BJ (cell line): ENCODE measurements at regions not wholly inside any gene's neighbourhood (a gene's known extent, or its start where the extent isn't known, plus 50 kb on each side); places are given as distances from the start of the nearest gene placed in this dataset.

Source experiments
- CTCF ChIA-PET: fragments of 350-600 bp; formaldehyde crosslinking; extraction: SDS; loops from one replicate; lab custom pipeline; 2021; ENCODE audit warnings: antibody characterized with exemption, inconsistent platforms; lab: Yijun Ruan, JAX
- POLR2A ChIA-PET: fragments of 300-600 bp; sonication (Branson Sonifier 250); formaldehyde crosslinking; extraction: SDS; loops from one replicate; lab custom pipeline; 2021; ENCODE audit warnings: antibody characterized with exemption; lab: Charles Lee
- DNase-seq: peaks from one replicate; pipeline ENCODE4 v3.0.0-alpha.2; 2011; ENCODE audit warnings: low read depth
- H3K27me3 ChIP-seq: 2 replicates; pipeline ENCODE4 v1.6.0; 2011; ENCODE audit warnings: low read length; ENCODE audit not compliant: control insufficient read depth, insufficient read depth
- H3K36me3 ChIP-seq: 2 replicates; pipeline ENCODE4 v1.5.1; 2011; ENCODE audit warnings: low read length; ENCODE audit not compliant: control insufficient read depth, insufficient read depth
- H3K4me3 ChIP-seq: 2 replicates; pipeline ENCODE4 v1.5.1; 2011; ENCODE audit warnings: low read depth, mild to moderate bottlenecking, control low read depth, low read length
- TF ChIP-seq, protein P1 (sequence below): IDR thresholded peaks from 2 replicates; pipeline ENCODE4 v1.5.1; 2011; ENCODE audit warnings: low read depth, mild to moderate bottlenecking, control low read depth, inconsistent platforms, low read length, moderate library complexity; ENCODE audit not compliant: insufficient read depth

DNA sequence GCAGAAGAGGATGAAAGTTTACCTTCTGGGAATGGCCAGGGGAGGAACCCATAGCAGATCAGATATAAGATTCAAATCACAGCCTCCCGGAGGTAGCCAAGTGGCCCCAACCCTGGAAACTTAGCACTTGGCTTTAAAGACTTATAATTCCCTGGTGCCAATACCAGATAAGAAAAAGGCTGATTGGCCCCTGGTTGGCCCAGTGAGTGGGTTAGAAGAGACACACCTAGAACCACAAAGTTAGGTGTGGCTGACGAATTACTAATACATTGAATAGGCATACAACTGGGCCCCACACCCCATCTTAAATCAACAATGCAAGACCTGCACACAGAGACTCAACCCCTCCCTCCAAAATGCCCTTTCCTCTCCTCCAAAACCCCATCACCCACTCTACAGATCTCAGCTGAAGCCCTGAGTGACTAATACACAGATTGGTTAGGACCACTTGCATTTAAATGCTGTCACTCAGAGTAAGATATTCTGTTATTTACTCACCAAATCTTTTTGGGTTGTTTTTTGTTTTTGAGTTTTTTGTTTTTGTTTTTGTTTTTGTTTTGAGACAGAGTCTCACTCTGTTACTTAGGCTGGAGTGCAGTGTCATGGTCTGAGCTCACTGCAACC lies 315.4 kb upstream of the JARID2 start:
- DNase-seq, result no peak
- CTCF ChIA-PET, result no interaction called here
- no peaks in the 10 kb centered on the region for H3K27me3 ChIP-seq
- H3K4me3 ChIP-seq, result no peak overlapping the region
- TF ChIP-seq, protein P1, sequence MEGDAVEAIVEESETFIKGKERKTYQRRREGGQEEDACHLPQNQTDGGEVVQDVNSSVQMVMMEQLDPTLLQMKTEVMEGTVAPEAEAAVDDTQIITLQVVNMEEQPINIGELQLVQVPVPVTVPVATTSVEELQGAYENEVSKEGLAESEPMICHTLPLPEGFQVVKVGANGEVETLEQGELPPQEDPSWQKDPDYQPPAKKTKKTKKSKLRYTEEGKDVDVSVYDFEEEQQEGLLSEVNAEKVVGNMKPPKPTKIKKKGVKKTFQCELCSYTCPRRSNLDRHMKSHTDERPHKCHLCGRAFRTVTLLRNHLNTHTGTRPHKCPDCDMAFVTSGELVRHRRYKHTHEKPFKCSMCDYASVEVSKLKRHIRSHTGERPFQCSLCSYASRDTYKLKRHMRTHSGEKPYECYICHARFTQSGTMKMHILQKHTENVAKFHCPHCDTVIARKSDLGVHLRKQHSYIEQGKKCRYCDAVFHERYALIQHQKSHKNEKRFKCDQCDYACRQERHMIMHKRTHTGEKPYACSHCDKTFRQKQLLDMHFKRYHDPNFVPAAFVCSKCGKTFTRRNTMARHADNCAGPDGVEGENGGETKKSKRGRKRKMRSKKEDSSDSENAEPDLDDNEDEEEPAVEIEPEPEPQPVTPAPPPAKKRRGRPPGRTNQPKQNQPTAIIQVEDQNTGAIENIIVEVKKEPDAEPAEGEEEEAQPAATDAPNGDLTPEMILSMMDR, result no peak
- H3K36me3 ChIP-seq, result no peaks in the 10 kb centered on the region
- POLR2A ChIA-PET, result no interaction called here

- DNase-seq, result no peak
- Histone ChIP-seq H3K4me3 (no peak overlapping the region), H3K27me3 (no peaks in the 10 kb centered on the region), H3K36me3 (no peaks in the 10 kb centered on the region)
- TF ChIP-seq, protein P1, result no peak
- CTCF ChIA-PET, result interaction anchor here (0.6 kb wide), 1 partner anchor 62 kb away, joined by 3 read pairs; no protein-coding TSS in a partner anchor
- POLR2A ChIA-PET, result no interaction called here
Observed at GRCh38 chr6:14932485-14933182, 313.2 kb upstream of the JARID2 start.

- ChIA-PET CTCF (no interaction called here), POLR2A (no interaction called here)
- H3K36me3 ChIP-seq, result no peaks in the 10 kb centered on the region
- no peaks in the 10 kb centered on the region for H3K27me3 ChIP-seq
- H3K4me3 ChIP-seq, result no peak overlapping the region
- no peak for DNase-seq
- TF ChIP-seq, protein P1, result no peak
Observed at GRCh38 chr6:14933183-14933544, 312.7 kb upstream of the JARID2 start.

- TF ChIP-seq, protein P1, result no peak
- DNase-seq, result no peak
- H3K4me3 ChIP-seq, result no peak overlapping the region
- ChIA-PET POLR2A (no interaction called here), CTCF (interaction anchor here (1.0 kb wide), 1 partner anchor 10 kb away, joined by 3 read pairs; no protein-coding TSS in a partner anchor)
- H3K27me3 ChIP-seq, result no peaks in the 10 kb centered on the region
- H3K36me3 ChIP-seq, result no peaks in the 10 kb centered on the region
Observed at GRCh38 chr6:14934013-14934412, 311.9 kb upstream of the JARID2 start.

- no peak for DNase-seq
- Histone ChIP-seq H3K4me3 (no peak overlapping the region), H3K27me3 (no peaks in the 10 kb centered on the region), H3K36me3 (no peaks in the 10 kb centered on the region)
- TF ChIP-seq, protein P1, result no peak
- POLR2A ChIA-PET, result no interaction called here
- CTCF ChIA-PET, result interaction anchor here (1.0 kb wide), 1 partner anchor 11 kb away, joined by 3 read pairs; no protein-coding TSS in a partner anchor
Observed at GRCh38 chr6:14934844-14935243, 311.0 kb upstream of the JARID2 start.
